NCI-H1694 treated with DMSO at 0.1 percent for 48 hours (cell line): ENCODE measurements at regions not wholly inside any gene's neighbourhood (a gene's known extent, or its start where the extent isn't known, plus 50 kb on each side); places are given as distances from the start of the nearest gene placed in this dataset.
"Not testable (repeated sequence)": the region's sequence is repeated elsewhere in the genome, so short reads cannot be mapped to it uniquely, and the experiment has no call there.

ENCODE experiments used
- DNase-seq: peaks from one replicate; lab custom pipeline; 2025; lab: John Stamatoyannopoulos, UW

DNA sequence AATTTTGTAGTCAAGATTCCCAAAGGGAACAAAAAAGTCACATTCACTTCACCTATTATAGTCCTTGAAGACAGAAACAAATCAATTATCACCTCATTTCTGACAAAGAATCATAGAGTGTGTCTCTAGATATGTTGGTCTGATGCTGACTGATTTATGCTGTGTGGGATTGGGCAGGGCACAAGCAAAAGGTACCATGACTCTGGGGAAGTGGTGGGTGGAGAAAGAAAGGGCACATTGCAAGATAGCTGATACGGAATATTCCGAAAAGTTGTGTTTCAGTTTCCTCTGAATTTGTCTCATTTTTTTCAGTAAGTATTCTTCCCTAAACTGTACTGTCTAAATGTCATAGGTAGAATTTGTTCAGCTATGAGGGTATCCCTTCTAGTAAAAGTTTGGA, 268.0 kb downstream of the MREG start:
- no peak for DNase-seq

DNA sequence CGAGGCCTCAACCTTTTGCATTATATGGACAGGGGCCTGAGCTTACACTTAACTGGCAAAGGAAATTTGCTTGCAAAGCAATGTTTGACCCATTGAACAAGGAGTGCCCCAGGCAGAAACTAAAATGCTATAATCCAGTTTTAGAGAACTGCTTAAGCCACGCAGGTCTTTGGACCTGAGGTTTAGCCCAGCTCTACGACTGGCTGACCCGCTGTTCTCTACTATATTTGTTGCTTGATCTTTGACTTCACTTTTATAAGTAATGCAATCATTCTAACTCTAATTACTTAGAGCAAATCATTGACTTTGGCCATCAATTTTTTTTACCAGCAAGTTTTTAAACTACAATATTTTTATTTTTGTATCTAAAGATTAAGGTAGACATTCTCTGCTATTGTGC, 268.8 kb downstream of the MREG start:
- no peak for DNase-seq

DNA sequence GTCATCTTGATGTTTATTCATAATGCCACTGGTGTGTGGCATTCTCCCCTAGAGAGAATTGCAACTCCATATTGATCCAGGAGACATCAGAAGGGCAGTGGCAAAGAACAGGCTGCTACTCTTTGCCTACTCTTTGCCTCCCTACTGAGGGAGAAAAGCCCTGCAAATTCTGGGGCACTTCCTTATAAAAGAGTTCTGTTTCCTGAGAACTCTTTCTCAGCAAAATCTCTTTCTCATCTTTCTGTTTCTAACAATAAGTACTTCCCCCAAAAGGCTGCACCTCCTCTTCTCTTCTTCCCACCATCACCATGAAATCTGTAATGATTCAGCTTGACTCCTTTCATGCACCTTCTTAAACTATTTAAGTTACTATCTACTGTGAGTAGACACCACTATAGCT, 270.3 kb downstream of the MREG start:
- no peak for DNase-seq

GRCh38 chr2:215742021-215742420, 271.3 kb downstream of the MREG start:
- DNase-seq, result no peak

- DNase-seq, result no peak
Observed at GRCh38 chr2:215740071-215740470, 273.3 kb downstream of the MREG start.

DNA sequence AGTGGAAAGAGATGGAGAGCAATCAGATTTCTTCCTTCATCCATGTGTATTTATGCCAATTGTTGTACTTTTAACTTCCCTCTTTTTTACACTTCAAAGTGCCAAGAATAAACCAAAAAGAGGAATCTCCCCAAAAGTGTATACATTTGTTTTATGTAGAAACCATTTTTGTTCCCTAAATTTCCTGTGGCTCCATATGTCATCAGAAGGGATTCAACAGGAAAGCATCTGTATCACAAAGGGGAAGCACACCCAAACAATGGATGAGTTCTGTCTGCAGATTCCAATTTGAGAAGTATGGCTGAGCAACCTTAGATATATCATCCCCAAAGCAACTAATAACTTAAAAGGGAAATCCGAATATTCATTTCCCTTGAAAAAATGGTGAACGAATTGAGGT, 275.0 kb downstream of the MREG start:
- DNase-seq, result no peak

GRCh38 chr2:215737477-215737876, 275.9 kb downstream of the MREG start:
- no peak for DNase-seq

DNA sequence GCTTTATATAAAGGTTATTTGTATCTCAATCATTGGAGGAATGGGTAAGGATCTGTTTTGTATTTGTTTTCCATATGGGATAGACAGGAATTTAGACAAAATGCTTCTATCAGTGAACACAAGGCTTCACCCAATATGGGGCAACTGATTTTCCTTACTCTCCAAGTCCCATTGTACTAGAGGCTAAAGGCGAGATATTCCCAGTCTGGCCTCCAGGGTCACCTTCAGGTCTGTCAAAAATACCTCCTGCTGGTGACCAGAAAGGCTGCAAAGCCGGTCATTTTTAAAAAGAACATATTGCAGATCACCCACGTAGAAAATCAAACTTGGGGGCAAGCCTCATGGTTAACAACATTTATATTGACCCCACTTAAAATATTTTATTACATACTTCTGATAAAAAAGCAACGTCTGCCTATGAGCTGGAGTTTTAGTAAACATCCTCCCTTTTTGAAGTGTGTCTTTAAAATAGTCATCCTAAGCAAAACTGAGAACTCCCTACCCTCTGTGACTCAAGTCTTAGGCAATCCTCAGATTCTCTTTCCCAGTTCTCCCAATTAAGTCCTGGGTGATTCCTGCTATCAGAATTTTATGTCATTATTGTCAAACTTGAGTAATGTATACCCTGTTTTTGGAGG, 276.6 kb downstream of the MREG start:
- no peak for DNase-seq

DNA sequence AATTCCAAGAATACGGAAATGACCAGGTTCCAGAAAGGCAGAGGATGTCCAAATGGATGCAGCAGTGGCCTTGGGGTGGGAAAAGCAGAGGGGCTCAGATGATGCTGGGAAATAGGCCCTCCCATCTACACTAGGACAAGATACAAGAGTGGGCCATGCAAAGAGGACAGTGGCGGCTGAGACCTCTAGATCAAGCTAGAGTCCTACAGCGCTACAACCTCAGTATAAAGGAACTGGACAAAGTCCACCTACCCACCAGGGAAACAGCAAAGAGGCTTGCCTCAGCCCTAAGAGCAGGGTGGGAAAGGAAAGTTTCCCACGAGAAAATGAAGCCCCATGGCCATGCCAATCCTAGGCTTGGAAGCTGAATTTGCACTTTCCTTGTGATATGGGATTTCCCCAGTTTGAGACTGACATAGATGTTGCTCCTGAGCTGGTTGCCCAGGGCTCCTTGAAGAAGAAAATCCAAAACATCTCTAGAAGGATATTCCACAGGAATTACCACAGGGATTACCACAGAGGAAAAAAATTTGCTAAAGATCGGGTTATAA, 282.2 kb downstream of the MREG start:
- no peak for DNase-seq

DNA sequence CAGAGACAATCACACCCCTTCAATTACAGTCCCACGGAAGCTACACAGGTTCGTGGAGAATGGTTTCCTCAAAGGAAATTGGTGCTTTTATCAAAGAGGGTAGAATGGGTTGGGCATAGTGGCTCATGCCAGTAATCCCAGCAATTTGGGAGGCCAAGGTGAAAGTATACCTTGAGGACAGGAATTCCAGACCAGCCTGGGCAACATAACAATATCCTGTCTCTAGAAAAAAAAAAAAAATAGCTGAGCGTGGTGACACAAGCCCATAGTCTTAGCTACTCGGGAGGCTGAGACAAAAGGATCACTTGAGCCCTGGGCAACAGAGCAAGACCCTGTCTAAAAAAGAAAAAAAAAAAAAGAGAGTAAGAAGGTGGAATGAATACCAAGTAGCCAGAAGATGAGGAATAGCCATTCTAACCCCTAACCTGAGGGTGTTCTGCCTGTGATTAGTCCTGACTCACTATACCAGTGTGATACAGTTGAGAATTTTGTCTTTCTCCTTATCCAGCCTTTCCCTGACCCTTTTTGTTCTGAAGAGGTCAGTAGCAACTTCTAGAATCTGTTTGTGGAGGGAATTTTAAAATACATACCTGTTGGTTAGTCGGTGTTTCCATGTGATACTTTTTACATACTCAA, 283.2 kb downstream of the MREG start:
- no peak for DNase-seq

GRCh38 chr2:215728504-215729065, 284.8 kb downstream of the MREG start:
- no peak for DNase-seq

GRCh38 chr2:215727507-215728503, 285.5 kb downstream of the MREG start:
- no peak for DNase-seq

GRCh38 chr2:215726070-215726469, 287.3 kb downstream of the MREG start:
- no peak for DNase-seq

DNA sequence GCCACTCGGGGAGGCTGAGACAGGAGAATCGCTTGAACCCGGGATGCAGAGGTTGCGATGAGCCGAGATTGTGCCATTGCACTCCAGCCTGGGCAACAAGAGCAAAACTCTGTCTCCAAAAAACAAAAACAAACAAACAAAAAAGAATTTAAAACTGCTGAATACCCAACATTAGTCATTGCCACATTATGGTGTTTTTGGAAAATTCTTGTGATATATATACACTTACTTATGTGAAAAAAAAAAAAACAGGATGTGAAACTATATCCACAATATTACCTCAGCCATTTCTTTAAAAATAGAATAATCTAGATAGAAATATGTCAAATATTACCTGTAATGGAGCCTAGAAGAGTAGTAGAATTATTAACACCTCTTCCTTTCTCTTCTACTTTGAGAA, 288.3 kb upstream of the FN1 start:
- DNase-seq, result no peak

- DNase-seq, result no peak
Observed at GRCh38 chr2:215723631-215724011, 287.8 kb upstream of the FN1 start.

DNA sequence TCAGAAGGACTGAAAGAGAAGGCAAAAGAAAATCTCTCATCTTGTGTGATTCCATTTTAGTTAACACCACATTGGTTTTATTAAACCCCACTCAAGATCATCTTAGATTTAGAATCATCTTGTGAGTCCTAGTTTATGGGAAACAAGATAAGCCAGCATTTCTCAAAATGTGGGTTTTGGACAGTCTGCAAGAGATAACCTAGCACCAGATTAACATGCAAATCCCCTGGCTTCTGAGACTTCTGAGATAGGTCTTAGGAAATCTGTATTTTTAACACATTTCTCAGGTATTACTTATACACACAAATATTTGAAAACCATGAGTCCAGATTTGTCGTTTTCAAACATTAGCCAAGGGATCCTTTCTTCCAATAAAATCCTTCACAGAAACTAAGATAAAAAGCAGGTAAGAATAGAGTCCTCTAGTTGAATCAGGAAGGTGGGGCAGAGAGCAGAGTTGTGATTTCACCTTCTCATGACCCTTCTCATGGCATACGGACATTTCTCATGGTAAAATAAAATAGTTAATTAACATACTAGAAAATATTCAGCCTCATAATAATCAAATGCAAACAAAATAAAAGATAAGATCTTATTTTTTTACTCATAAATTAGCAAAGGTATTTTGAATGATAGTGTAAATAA, 287.2 kb upstream of the FN1 start:
- no peak for DNase-seq

GRCh38 chr2:215722125-215722524, 286.3 kb upstream of the FN1 start:
- DNase-seq, result no peak

DNA sequence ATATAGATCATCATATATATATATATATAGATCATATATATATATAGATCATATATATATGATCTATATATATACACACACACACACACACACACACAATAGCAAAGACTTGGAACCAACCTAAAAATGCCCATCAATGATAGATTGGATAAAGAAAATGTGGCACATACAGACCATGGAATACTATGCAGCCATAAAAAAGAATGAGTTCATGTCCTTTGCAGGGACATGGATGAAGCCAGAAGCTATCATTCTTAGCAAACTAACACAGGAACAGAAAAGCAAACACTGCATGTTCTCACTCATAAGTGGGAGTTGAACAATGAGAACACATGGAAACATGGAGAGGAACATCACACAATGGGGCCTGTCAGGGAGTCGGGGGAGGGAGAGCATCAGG, 285.6 kb upstream of the FN1 start:
- DNase-seq, result not testable (repeated sequence)

DNA sequence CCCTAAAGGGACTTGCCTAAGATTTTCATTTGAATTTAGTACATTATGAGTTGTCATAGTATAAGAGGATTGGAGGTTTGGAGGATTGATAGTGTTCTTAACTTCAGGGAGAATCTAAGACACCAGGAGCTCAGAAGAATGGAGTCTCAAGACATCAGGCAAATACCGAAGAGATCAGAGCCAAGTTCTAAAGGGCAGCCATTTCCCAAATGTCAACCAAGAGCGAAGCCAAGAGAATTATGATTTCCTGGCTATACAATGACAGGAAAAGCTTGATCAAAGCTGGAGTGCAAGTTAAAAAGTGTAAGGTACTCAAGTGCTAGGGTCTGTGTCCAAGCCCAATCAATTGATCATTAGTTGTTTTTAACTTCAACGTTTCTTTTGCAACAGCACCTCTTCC, 283.0 kb upstream of the FN1 start:
- no peak for DNase-seq

GRCh38 chr2:215718436-215718835, 282.6 kb upstream of the FN1 start:
- DNase-seq, result no peak

DNA sequence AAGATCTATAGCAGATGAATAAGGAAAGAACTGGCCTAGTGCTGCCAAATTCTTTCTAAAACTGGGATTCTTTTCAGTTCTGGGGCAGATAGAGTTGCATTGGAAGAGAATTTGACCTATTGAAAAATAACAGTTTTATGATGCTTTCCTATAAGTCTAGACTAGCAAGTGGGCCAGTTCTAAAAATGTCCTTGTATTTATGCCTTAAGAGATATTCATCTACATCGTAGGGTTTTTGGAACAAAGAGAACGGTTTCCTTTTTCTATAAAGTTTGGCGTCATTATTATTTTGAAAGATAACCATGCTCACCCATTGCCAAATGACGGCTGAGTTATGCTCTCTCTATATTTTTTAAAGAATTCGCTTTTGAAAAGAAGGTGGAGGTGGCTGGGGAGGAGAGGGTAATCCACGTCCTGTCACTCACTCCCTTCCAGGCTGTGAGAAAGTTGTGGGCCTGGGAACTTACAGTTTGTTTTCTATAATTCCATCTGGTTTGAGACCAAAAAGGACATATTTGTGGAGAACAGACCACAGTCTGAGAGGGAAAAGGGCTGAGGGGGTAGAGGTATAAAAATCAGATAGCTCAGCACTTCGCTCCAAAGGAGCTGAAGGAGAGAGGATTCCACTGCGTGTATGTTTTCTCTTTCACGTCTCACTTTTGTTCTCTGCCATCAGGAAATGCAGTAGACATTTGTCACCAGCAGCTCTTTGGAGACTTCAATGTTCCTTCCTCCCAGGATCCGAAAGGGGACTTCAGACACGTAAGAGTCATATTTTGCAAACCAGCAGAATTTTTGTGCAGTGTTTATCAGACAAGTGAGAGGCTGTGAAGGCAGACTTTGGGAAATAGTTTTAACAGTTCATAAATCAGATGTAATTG, 281.9 kb upstream of the FN1 start:
- no peak for DNase-seq
